ENCODE measurements at regions not wholly inside any gene's neighbourhood (a gene's known extent, or its start where the extent isn't known, plus 50 kb on each side); places are given as distances from the start of the nearest gene placed in this dataset.
A peak's percentile ranks its signal among the peaks of the same experiment; 100 is the strongest.

- TF ChIP-seq EZH2 (IDR thresholded peaks at IDR 0.05; ENCODE audit: low read length, unreplicated experiment) (no peak), CTCF (conservative IDR thresholded peaks at IDR 0.05; ENCODE audit: low read depth, low read length) (peak; percentile 72), EZH2phosphoT487 (IDR thresholded peaks at IDR 0.05; ENCODE audit: borderline replicate concordance, low read length) (no peak)
Measured at GRCh38 chr13:70568571-70568970, 460.3 kb upstream of the KLHL1 start.
